Gastrocnemius medialis (tissue), 4 donors: ENCODE measurements at regions not wholly inside any gene's neighbourhood (a gene's known extent, or its start where the extent isn't known, plus 50 kb on each side); places are given as distances from the start of the nearest gene placed in this dataset.

ENCODE experiments used
- ATAC-seq, 2 donors: fragments of 150-250 bp; one replicate each; pipeline ENCODE4 v1.9.1; 2016
- DNase-seq, 2 donors: peaks; one replicate each; pipeline ENCODE4 v3.0.0-alpha.2; 2019
- H3K27ac ChIP-seq, 4 donors: fragments of 200-600 bp; sonication (generic); 1 replicate in 1 of 4; 2 replicates in 3 of 4; pipeline ENCODE4 v1.5.1; 2016 to 2018; ENCODE audit warnings: mild to moderate bottlenecking in 2 of 4, moderate library complexity in 1 of 4
- H3K27me3 ChIP-seq, 3 donors: fragments of 200-600 bp; sonication (generic) in 2 of 3; 1 replicate in 1 of 3; 2 replicates in 2 of 3; pipeline versions ENCODE4 v1.5.1 to v1.6.0; 2016 to 2019; ENCODE audit warnings: mild to moderate bottlenecking in 1 of 3, moderate library complexity in 1 of 3
- H3K36me3 ChIP-seq, 2 donors: fragments of 200-600 bp; sonication (generic) in 1 of 2; one replicate each; pipeline ENCODE4 v1.5.1; 2017 to 2018
- H3K4me1 ChIP-seq, 2 donors: fragments of 200-600 bp; sonication (generic) in 1 of 2; one replicate each; pipeline ENCODE4 v1.5.1; 2016 to 2017; ENCODE audit warnings: mild to moderate bottlenecking in 2 of 2
- H3K4me3 ChIP-seq, 4 donors: fragments of 200-600 bp; sonication (generic) in 3 of 4; 1 replicate in 1 of 4; 2 replicates in 3 of 4; pipeline ENCODE4 v1.5.1; 2016 to 2019; ENCODE audit warnings: mild to moderate bottlenecking in 2 of 4
- H3K9me3 ChIP-seq, 3 donors: fragments of 200-600 bp; sonication (generic) in 2 of 3; 1 replicate in 1 of 3; 2 replicates in 2 of 3; pipeline ENCODE4 v1.5.1; 2016 to 2019
- POLR2A ChIP-seq, 2 donors: fragments of 450-650 bp; IDR thresholded peaks; one replicate each; pipeline ENCODE4 v1.6.1; 2017; ENCODE audit warnings: antibody characterized with exemption in 2 of 2, mild to moderate bottlenecking in 2 of 2, moderate library complexity in 2 of 2
- in situ Hi-C, 4 donors: fragments of 200-750 bp; cut with MboI; loops; one replicate each; pipeline versions ENCODE4 v1.15.0 to v1.8.0; 2017; ENCODE audit warnings: low sequenced_read_pairs in 4 of 4
- intact Hi-C: fragments of 100-400 bp; cut with DNase I; formaldehyde crosslinking; loops from one replicate; pipeline ENCODE4 v1.15.1; 2023; ENCODE audit warnings: low total_unique reads
- TF ChIP-seq, protein P1 (sequence below), 5 experiments: fragments of 450-650 bp in 3 of 5; fragments of 200-600 bp in 2 of 5; sonication (generic) in 2 of 5; IDR thresholded peaks in 4 of 5; conservative IDR thresholded peaks in 1 of 5; 1 replicate in 4 of 5; 2 replicates in 1 of 5; pipeline ENCODE4 v1.5.1; 2016 to 2019; ENCODE audit warnings: antibody characterized with exemption in 5 of 5, mild to moderate bottlenecking in 3 of 5, moderate library complexity in 3 of 5

DNA sequence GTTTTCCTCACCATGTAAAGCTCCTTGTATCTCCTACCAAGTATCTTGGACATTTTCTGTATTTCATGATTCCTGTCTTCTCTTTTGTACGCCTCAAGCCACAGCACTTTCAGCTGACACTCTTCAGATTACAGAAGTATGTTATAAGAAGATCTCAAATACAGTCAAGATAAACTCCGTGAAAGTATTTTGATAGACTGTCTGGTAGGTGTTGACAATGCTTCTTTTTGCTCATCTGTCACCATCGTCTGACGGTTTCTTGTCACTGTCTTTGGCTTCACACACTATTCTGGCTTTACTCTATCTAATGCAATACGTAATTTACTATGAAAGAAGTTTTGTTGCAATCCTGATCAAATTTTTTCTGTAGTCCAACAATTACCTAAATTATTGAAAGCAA is 294.5 kb upstream of the CDH12 start:
- Histone ChIP-seq H3K27me3 (no peaks in the 10 kb centered on the region), H3K4me1 (no peaks in the 10 kb centered on the region), H3K9me3 (no peaks in the 10 kb centered on the region), H3K27ac (no peak overlapping the region), H3K4me3 (no peak overlapping the region), H3K36me3 (no peaks in the 10 kb centered on the region)
- no peak for ATAC-seq
- DNase-seq: no peak
- in situ Hi-C loops (no loop called here), intact Hi-C loops (no loop called here)
- TF ChIP-seq, protein P1, sequence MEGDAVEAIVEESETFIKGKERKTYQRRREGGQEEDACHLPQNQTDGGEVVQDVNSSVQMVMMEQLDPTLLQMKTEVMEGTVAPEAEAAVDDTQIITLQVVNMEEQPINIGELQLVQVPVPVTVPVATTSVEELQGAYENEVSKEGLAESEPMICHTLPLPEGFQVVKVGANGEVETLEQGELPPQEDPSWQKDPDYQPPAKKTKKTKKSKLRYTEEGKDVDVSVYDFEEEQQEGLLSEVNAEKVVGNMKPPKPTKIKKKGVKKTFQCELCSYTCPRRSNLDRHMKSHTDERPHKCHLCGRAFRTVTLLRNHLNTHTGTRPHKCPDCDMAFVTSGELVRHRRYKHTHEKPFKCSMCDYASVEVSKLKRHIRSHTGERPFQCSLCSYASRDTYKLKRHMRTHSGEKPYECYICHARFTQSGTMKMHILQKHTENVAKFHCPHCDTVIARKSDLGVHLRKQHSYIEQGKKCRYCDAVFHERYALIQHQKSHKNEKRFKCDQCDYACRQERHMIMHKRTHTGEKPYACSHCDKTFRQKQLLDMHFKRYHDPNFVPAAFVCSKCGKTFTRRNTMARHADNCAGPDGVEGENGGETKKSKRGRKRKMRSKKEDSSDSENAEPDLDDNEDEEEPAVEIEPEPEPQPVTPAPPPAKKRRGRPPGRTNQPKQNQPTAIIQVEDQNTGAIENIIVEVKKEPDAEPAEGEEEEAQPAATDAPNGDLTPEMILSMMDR (IDR thresholded peaks at IDR 0.05 in 4 of 5, conservative IDR thresholded peaks at IDR 0.05 in 1 of 5): no peak
- TF ChIP-seq POLR2A (IDR thresholded peaks at IDR 0.05): no peak

DNA sequence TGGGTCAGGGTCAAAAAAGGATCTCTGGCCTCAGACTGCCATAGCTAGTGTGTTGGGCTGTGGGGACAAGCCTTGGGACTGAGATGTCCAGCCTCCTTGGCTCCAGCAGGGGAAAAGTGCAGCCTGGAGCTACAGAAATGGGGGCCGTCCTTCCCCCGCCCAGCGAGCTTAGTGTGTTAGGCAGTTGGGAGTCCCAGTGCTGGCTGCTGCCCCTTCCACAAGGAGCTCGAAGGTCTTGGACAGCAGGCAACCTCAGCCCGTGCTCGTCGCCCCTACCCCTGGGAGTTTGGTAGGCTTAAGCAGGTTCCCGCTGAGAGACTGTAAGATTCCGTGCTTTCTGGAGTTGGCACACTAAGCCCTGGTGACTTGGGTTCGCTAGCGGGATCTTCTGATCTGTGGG is 293.0 kb upstream of the CDH12 start:
- no peaks in the 10 kb centered on the region for H3K9me3 ChIP-seq
- TF ChIP-seq, protein P1 (IDR thresholded peaks at IDR 0.05 in 4 of 5, conservative IDR thresholded peaks at IDR 0.05 in 1 of 5): no peak
- TF ChIP-seq POLR2A (IDR thresholded peaks at IDR 0.05): no peak
- H3K4me3 ChIP-seq: no peak overlapping the region
- H3K27me3 ChIP-seq: no peaks in the 10 kb centered on the region
- no peak overlapping the region for H3K27ac ChIP-seq
- ATAC-seq (no peak), DNase-seq (no peak)
- no peaks in the 10 kb centered on the region for H3K4me1 ChIP-seq
- no peaks in the 10 kb centered on the region for H3K36me3 ChIP-seq
- intact Hi-C loops: no loop called here
- in situ Hi-C loops: no loop called here

DNA sequence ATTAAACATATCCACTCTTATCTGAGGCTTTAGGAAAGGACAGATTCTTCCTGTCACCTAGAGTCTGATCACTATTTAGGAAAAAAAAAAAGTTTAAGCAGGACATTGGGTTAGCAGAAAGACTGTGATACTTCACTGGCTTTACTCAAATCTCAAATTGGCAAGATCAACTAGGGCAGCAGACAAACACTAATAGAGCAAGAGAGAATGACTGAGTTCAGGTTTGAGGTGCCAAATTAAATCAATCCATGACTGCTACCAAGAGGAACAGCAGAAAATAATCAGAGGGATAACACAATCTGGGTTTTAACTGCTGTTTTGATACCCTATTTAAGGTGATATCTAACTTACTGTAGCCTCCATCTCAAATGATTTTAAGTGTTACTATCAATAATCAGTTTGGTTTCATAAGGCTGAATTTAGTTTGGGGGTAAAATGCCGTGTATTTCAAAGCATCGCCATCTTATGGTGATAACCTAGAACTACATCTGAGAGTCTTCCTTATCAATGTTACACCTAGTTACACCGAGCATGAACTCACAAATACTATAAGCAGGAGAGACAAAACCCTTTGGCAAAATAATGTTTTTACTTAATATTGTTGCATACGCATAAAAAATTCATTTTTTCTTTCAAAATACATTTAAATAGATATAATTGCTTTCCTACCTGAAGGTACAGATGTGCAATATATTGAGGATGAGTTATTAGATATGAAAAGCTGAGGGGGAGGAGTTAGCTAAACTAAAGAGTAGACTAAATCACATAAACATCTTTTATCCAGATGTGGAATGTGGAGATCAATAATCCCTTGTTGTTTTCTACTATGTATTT is 286.4 kb upstream of the CDH12 start:
- Histone ChIP-seq H3K4me3 (no peak overlapping the region), H3K4me1 (no peaks in the 10 kb centered on the region), H3K36me3 (no peaks in the 10 kb centered on the region), H3K27me3 (no peaks in the 10 kb centered on the region), H3K27ac (no peak overlapping the region), H3K9me3 (no peaks in the 10 kb centered on the region)
- in situ Hi-C loops (no loop called here), intact Hi-C loops (no loop called here)
- no peak for DNase-seq
- no peak for TF ChIP-seq POLR2A (IDR thresholded peaks at IDR 0.05)
- TF ChIP-seq, protein P1 (IDR thresholded peaks at IDR 0.05 in 4 of 5, conservative IDR thresholded peaks at IDR 0.05 in 1 of 5): no peak
- no peak for ATAC-seq

DNA sequence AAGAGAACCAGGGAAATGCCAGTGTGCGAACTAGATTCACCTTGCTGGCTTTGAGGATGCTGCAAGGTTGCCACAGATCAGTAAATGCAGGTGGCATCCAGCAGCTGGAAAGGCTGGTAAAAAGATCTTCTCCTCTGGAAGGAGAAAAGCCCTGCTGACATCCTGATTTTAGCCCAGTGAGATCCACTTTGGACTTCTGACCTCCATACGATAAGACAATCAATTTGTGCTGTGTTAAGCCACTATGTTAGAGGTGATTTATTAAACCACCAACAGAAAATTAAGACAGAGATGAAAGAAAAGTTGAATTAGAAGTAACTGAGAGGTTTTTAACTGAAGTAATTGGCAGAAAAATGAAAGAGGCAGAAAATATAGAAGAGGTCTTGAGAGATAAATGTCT is 283.8 kb upstream of the CDH12 start:
- in situ Hi-C loops: no loop called here
- no peaks in the 10 kb centered on the region for H3K4me1 ChIP-seq

More for the DNA sequence above, 283.8 kb upstream of the CDH12 start:
- H3K4me3 ChIP-seq: no peak overlapping the region
- TF ChIP-seq POLR2A (IDR thresholded peaks at IDR 0.05): no peak
- TF ChIP-seq, protein P1 (IDR thresholded peaks at IDR 0.05 in 4 of 5, conservative IDR thresholded peaks at IDR 0.05 in 1 of 5): no peak
- no peaks in the 10 kb centered on the region for H3K27me3 ChIP-seq
- intact Hi-C loops: no loop called here
- ATAC-seq: no peak
- H3K9me3 ChIP-seq: no peaks in the 10 kb centered on the region
- no peak for DNase-seq
- no peaks in the 10 kb centered on the region for H3K36me3 ChIP-seq
- no peak overlapping the region for H3K27ac ChIP-seq
